DND-41 (cell line): ENCODE measurements at regions not wholly inside any gene's neighbourhood (a gene's known extent, or its start where the extent isn't known, plus 50 kb on each side); places are given as distances from the start of the nearest gene placed in this dataset.

Experiments
- EZH2 ChIP-seq: IDR thresholded peaks from 3 replicates; pipeline ENCODE4 v1.6.1; 2012; ENCODE audit warnings: borderline replicate concordance, low read depth, mild to moderate bottlenecking, moderate library complexity, low read length, inconsistent platforms; ENCODE audit not compliant: severe bottlenecking
- TF ChIP-seq, protein P1 (sequence below): IDR thresholded peaks from 2 replicates; pipeline ENCODE4 v1.5.1; 2012; ENCODE audit warnings: borderline replicate concordance, low read length, moderate library complexity, mild to moderate bottlenecking; ENCODE audit not compliant: poor library complexity, severe bottlenecking; ENCODE audit errors: extremely low read depth

DNA sequence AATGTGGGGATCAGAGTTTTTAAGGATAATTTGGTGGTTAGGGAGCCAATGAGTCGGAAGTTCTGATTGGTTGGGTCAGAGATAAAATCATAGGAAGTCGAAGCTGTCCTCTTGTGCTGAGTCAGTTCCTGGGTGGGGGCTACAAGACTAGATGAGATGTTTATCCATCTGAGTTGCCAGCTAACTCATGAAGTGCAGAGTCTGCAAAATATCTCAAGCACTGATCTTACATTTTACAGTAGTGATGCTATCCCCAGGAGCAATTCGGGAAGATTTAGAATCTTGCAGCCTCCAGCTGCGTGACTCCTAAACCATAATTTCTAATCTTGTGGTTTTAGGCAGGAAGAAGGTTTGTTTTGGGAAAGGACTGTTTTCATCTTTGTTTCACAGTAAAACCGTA lies 565.8 kb upstream of the SPANXN1 start:
- TF ChIP-seq, protein P1, sequence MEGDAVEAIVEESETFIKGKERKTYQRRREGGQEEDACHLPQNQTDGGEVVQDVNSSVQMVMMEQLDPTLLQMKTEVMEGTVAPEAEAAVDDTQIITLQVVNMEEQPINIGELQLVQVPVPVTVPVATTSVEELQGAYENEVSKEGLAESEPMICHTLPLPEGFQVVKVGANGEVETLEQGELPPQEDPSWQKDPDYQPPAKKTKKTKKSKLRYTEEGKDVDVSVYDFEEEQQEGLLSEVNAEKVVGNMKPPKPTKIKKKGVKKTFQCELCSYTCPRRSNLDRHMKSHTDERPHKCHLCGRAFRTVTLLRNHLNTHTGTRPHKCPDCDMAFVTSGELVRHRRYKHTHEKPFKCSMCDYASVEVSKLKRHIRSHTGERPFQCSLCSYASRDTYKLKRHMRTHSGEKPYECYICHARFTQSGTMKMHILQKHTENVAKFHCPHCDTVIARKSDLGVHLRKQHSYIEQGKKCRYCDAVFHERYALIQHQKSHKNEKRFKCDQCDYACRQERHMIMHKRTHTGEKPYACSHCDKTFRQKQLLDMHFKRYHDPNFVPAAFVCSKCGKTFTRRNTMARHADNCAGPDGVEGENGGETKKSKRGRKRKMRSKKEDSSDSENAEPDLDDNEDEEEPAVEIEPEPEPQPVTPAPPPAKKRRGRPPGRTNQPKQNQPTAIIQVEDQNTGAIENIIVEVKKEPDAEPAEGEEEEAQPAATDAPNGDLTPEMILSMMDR, result no peak
- TF ChIP-seq EZH2, result no peak
